ENCODE measurements at regions not wholly inside any gene's neighbourhood (a gene's known extent, or its start where the extent isn't known, plus 50 kb on each side); places are given as distances from the start of the nearest gene placed in this dataset.

- TF ChIP-seq CTCF (conservative IDR thresholded peaks at IDR 0.05; ENCODE audit: low read depth, low read length) = no peak
- no peak for TF ChIP-seq EZH2 (IDR thresholded peaks at IDR 0.05; ENCODE audit: borderline replicate concordance, low read depth, low read length, poor library complexity, severe bottlenecking)
These were observed 102.0 kb downstream of the OTOL1 start for GRCh38 chr3:161598639-161599038.

Measured in A673 (cell line).